IMR-90 (cell line): ENCODE measurements at regions not wholly inside any gene's neighbourhood (a gene's known extent, or its start where the extent isn't known, plus 50 kb on each side); places are given as distances from the start of the nearest gene placed in this dataset.

Experiments used
- ATAC-seq: fragments of 200-7000 bp; cut with Tn5 transposase; 2 replicates; pipeline ENCODE4 v1.9.1; 2020; ENCODE audit warnings: low read depth, mild to moderate bottlenecking, moderate library complexity
- BruUV-seq: library from RNA; stranded (reverse); fragments of 400-500 nt; replicated peaks from 2 replicates; lab custom pipeline; 2021; lab: Mats Ljungman, UMichigan
- CTCF ChIA-PET: fragments of 300-600 bp; formaldehyde crosslinking; extraction: SDS; loops from one replicate; lab custom pipeline; 2021; ENCODE audit warnings: antibody characterized with exemption; lab: Yijun Ruan, JAX
- POLR2A ChIA-PET: fragments of 300-600 bp; sonication (Branson Sonifier 250); formaldehyde crosslinking; loops from one replicate; lab custom pipeline; 2022; ENCODE audit warnings: antibody characterized with exemption; ENCODE audit not compliant: unreplicated experiment; lab: Charles Lee
- DNase-seq: peaks from one replicate; pipeline ENCODE4 v3.0.0; 2013
- H2AFZ ChIP-seq: replicated peaks from 2 replicates; pipeline ENCODE3; 2013; ENCODE audit warnings: low read length, mild to moderate bottlenecking; ENCODE audit not compliant: poor library complexity
- H2AK5ac ChIP-seq: 2 replicates; pipeline ENCODE4 v1.6.1; 2013; ENCODE audit warnings: low read depth, low read length, inconsistent platforms
- H2AK9ac ChIP-seq: replicated peaks from 2 replicates; pipeline ENCODE3; 2013; ENCODE audit warnings: mild to moderate bottlenecking, low read depth, low read length, moderate library complexity; ENCODE audit not compliant: poor library complexity
- H2BK120ac ChIP-seq: 2 replicates; pipeline ENCODE4 v1.6.1; 2013; ENCODE audit warnings: low read depth, low read length, inconsistent platforms
- H2BK15ac ChIP-seq: 3 replicates; pipeline ENCODE4 v1.6.1; 2013; ENCODE audit warnings: low read depth, low read length, inconsistent platforms
- H2BK20ac ChIP-seq: 2 replicates; pipeline ENCODE4 v1.6.1; 2013; ENCODE audit warnings: low read depth, mild to moderate bottlenecking, inconsistent platforms, low read length, moderate library complexity
- H2BK5ac ChIP-seq: 2 replicates; pipeline ENCODE4 v1.6.1; 2013; ENCODE audit warnings: mild to moderate bottlenecking, low read depth, low read length, inconsistent platforms; ENCODE audit not compliant: poor library complexity, severe bottlenecking
- H3K14ac ChIP-seq: replicated peaks from 2 replicates; pipeline ENCODE4 v1.6.1; 2013; ENCODE audit warnings: low read depth, low read length, inconsistent platforms
- H3K18ac ChIP-seq: 2 replicates; pipeline ENCODE4 v1.6.1; 2013; ENCODE audit warnings: low read depth, low read length, control low read depth
- H3K23ac ChIP-seq: 2 replicates; pipeline ENCODE4 v1.6.1; 2013; ENCODE audit warnings: low read depth, low read length, inconsistent platforms
- H3K27ac ChIP-seq: 2 replicates; pipeline ENCODE4 v1.5.1; 2013; ENCODE audit warnings: mild to moderate bottlenecking, control low read depth, low read length; ENCODE audit not compliant: insufficient read depth
- H3K27me3 ChIP-seq: 2 replicates; pipeline ENCODE4 v1.6.1; 2013; ENCODE audit warnings: low read length; ENCODE audit not compliant: control insufficient read depth, insufficient read depth
- H3K36me3 ChIP-seq: 2 replicates; pipeline ENCODE4 v1.6.1; 2013; ENCODE audit warnings: low read length, mixed read lengths; ENCODE audit not compliant: control insufficient read depth, insufficient read depth
- H3K4ac ChIP-seq: 2 replicates; pipeline ENCODE4 v1.6.1; 2013; ENCODE audit warnings: low read depth, low read length, inconsistent platforms
- H3K4me1 ChIP-seq: 2 replicates; pipeline ENCODE4 v1.6.1; 2013; ENCODE audit warnings: low read length, mixed read lengths; ENCODE audit not compliant: control insufficient read depth, insufficient read depth
- H3K4me2 ChIP-seq: 2 replicates; pipeline ENCODE4 v1.6.1; 2013; ENCODE audit warnings: low read depth, mild to moderate bottlenecking, control low read depth, low read length, moderate library complexity
- H3K4me3 ChIP-seq: 2 replicates; pipeline ENCODE4 v1.5.1; 2013; ENCODE audit warnings: low read depth, mild to moderate bottlenecking, control low read depth, low read length, moderate library complexity; ENCODE audit not compliant: insufficient read depth
- H3K56ac ChIP-seq: 2 replicates; pipeline ENCODE4 v1.6.1; 2013; ENCODE audit warnings: low read length, inconsistent platforms; ENCODE audit not compliant: insufficient read depth; ENCODE audit errors: extremely low read depth
- H3K79me1 ChIP-seq, 2 experiments: 2 replicates each; pipeline ENCODE4 v1.6.1; 2013; ENCODE audit warnings: low read length in 2 of 2, inconsistent platforms in 1 of 2, low read depth in 1 of 2
- H3K9ac ChIP-seq: 2 replicates; pipeline ENCODE4 v1.6.1; 2013; ENCODE audit warnings: low read depth, low read length, control low read depth
- H3K9me1 ChIP-seq: 2 replicates; pipeline ENCODE4 v1.6.1; 2013; ENCODE audit warnings: low read length, inconsistent platforms; ENCODE audit not compliant: insufficient read depth
- H3K9me3 ChIP-seq: 2 replicates; pipeline ENCODE4 v1.6.1; 2013; ENCODE audit warnings: low read length; ENCODE audit not compliant: control insufficient read depth, insufficient read depth
- H4K20me1 ChIP-seq: 2 replicates; pipeline ENCODE4 v1.6.1; 2013; ENCODE audit warnings: low read length, inconsistent platforms; ENCODE audit not compliant: insufficient read depth
- H4K5ac ChIP-seq: 2 replicates; pipeline ENCODE4 v1.6.1; 2013; ENCODE audit warnings: mild to moderate bottlenecking, low read depth, low read length, control low read depth
- H4K8ac ChIP-seq, 2 experiments: 2 replicates each; pipeline ENCODE4 v1.6.1; 2013; ENCODE audit warnings: low read depth in 2 of 2, low read length in 2 of 2, control low read depth in 1 of 2, inconsistent platforms in 1 of 2
- H4K91ac ChIP-seq: 2 replicates; pipeline ENCODE4 v1.6.1; 2013; ENCODE audit warnings: low read depth, low read length, inconsistent platforms; ENCODE audit not compliant: insufficient read depth
- BHLHE40 ChIP-seq: fragments of 150-350 bp; IDR thresholded peaks from 2 replicates; pipeline ENCODE4 v1.6.1; 2016; ENCODE audit warnings: mild to moderate bottlenecking, low read depth, low read length
- CTCF ChIP-seq: conservative IDR thresholded peaks from 2 replicates; pipeline ENCODE4 v1.5.1; 2012; ENCODE audit warnings: mild to moderate bottlenecking, low read depth, low read length, improper control_type of control experiment
- FOS ChIP-seq: fragments of 150-350 bp; IDR thresholded peaks from 2 replicates; pipeline ENCODE4 v1.6.1; 2016; ENCODE audit warnings: low read depth, low read length
- MXI1 ChIP-seq: IDR thresholded peaks from 2 replicates; pipeline ENCODE4 v1.6.1; 2012; ENCODE audit warnings: low read depth, mild to moderate bottlenecking, low read length, moderate library complexity, borderline replicate concordance
- NFE2L2 ChIP-seq: fragments of 150-350 bp; IDR thresholded peaks from 2 replicates; pipeline ENCODE4 v1.6.1; 2016; ENCODE audit warnings: low read depth, mild to moderate bottlenecking, low read length
- POLR2A ChIP-seq: IDR thresholded peaks from 2 replicates; pipeline ENCODE4 v1.6.1; 2012; ENCODE audit warnings: mild to moderate bottlenecking, low read depth, low read length
- RAD21 ChIP-seq: IDR thresholded peaks from 2 replicates; pipeline ENCODE4 v1.6.1; 2012; ENCODE audit warnings: low read length, improper control_type of control experiment
- RCOR1 ChIP-seq: IDR thresholded peaks from 2 replicates; pipeline ENCODE4 v1.6.1; 2012; ENCODE audit warnings: mild to moderate bottlenecking, low read length, improper control_type of control experiment; ENCODE audit not compliant: insufficient replicate concordance
- RFX5 ChIP-seq: IDR thresholded peaks from 2 replicates; pipeline ENCODE4 v1.8.0; 2012; ENCODE audit warnings: low read depth, mild to moderate bottlenecking, low read length, moderate library complexity
- SMC3 ChIP-seq: fragments of 150-350 bp; IDR thresholded peaks from 2 replicates; pipeline ENCODE4 v1.6.1; 2016; ENCODE audit warnings: low read depth, mild to moderate bottlenecking, antibody characterized with exemption, low read length, moderate library complexity
- USF2 ChIP-seq: fragments of 150-350 bp; IDR thresholded peaks from 2 replicates; pipeline ENCODE4 v1.6.1; 2017; ENCODE audit warnings: mild to moderate bottlenecking, antibody characterized with exemption, low read length, low read depth
- WGBS, 2 experiments: methylation state at CpG; one replicate each; pipeline versions ENCODE4 v1.1.5 to v1.1.7; 2013; ENCODE audit warnings: missing lambda C conversion rate in 2 of 2; ENCODE audit not compliant: insufficient read length in 1 of 2; ENCODE audit errors: extremely low coverage in 2 of 2; 5-methylcytosine and 5-hydroxymethylcytosine counted together
- dilution Hi-C: fragments of 300-500 bp; cut with HindIII; formaldehyde crosslinking; loops from one replicate; pipeline ENCODE4 v1.14.3; 2018; ENCODE audit warnings: low sequenced_read_pairs; ENCODE audit not compliant: unreplicated experiment
- in situ Hi-C: fragments of 300-500 bp; cut with MboI; formaldehyde crosslinking; loops from 3 replicates; pipeline ENCODE4 v1.14.3; 2019; ENCODE audit warnings: low sequenced_read_pairs, inconsistent platforms, mixed read lengths
- intact Hi-C: fragments of 100-400 bp; cut with micrococcal nuclease; formaldehyde crosslinking; loops from 2 replicates; pipeline ENCODE4 v1.10.0; 2022

- TF ChIP-seq RAD21: no peak
Observed at GRCh38 chr13:76635232-76636230, 250.7 kb downstream of the KCTD12 start (continued).

- WGBS, 2 experiments: 100% methylated on average over 1 of the region's 6 CpGs; no CpG with 5 or more reads in 1 of the 2 experiments
- H4K20me1 ChIP-seq: no peaks in the 10 kb centered on the region
- no peak overlapping the region for H3K23ac ChIP-seq
- no peak overlapping the region for H3K14ac ChIP-seq
- CTCF ChIA-PET: no interaction called here
- no peak overlapping the region for H2BK120ac ChIP-seq
- H3K9ac ChIP-seq: no peak overlapping the region
- no peak overlapping the region for H3K4ac ChIP-seq
- H2AK5ac ChIP-seq: no peak overlapping the region
- no peak overlapping the region for H2AK9ac ChIP-seq
- POLR2A ChIA-PET: no interaction called here
- no peak overlapping the region for H2BK15ac ChIP-seq
- no peak overlapping the region for H3K18ac ChIP-seq
- no peak overlapping the region for H3K4me2 ChIP-seq
- ATAC-seq (no peak), DNase-seq (no peak)
- H2BK20ac ChIP-seq: no peak overlapping the region
- H3K79me1 ChIP-seq: no peaks in the 10 kb centered on the region
- no peaks in the 10 kb centered on the region for H3K9me3 ChIP-seq
- H4K5ac ChIP-seq: no peak overlapping the region
- no peak overlapping the region for H4K8ac ChIP-seq
- H4K91ac ChIP-seq: no peak overlapping the region
- peaks cover 2% of the 10 kb centered on the region for H3K27me3 ChIP-seq
- in situ Hi-C loops (no loop called here), dilution Hi-C loops (no loop called here), intact Hi-C loops (no loop called here)
- TF ChIP-seq CTCF: no peak
- no peak for TF ChIP-seq RAD21
- TF ChIP-seq POLR2A: no peak
- TF ChIP-seq MXI1: no peak
- no peak for TF ChIP-seq RCOR1
- no peak for TF ChIP-seq SMC3
- TF ChIP-seq FOS: no peak
- TF ChIP-seq USF2: no peak
- no peak for TF ChIP-seq BHLHE40
- no peak for TF ChIP-seq RFX5
- TF ChIP-seq NFE2L2: no peak
- H3K27ac ChIP-seq: no peak overlapping the region
- H3K9me1 ChIP-seq: no peaks in the 10 kb centered on the region
- no peak overlapping the region for H3K56ac ChIP-seq
- no peak overlapping the region for H3K4me3 ChIP-seq
- peaks cover 4% of the 10 kb centered on the region; the same call in 1 of the 2 replicates for H3K4me1 ChIP-seq
- BruUV-seq: no TSS peak
- no peak overlapping the region for H2BK5ac ChIP-seq
- no peak overlapping the region for H2AFZ ChIP-seq
- no peaks in the 10 kb centered on the region for H3K36me3 ChIP-seq
Observed at GRCh38 chr13:76634431-76635191, 251.6 kb downstream of the KCTD12 start.
